AG20443 (cell line): ENCODE measurements at regions not wholly inside any gene's neighbourhood (a gene's known extent, or its start where the extent isn't known, plus 50 kb on each side); places are given as distances from the start of the nearest gene placed in this dataset.
A peak's percentile ranks its signal among the peaks of the same experiment; 100 is the strongest.
"Not testable (repeated sequence)": the region's sequence is repeated elsewhere in the genome, so short reads cannot be mapped to it uniquely, and the experiment has no call there.

Source experiments
- DNase-seq: peaks from one replicate; pipeline ENCODE4 v3.0.0; 2012; ENCODE audit warnings: low spot score, mixed read lengths

GRCh38 chr7:136117539-136117938 is 140.4 kb upstream of the MTPN start:
- no peak for DNase-seq

- no peak for DNase-seq
These were observed 139.0 kb upstream of the MTPN start for GRCh38 chr7:136116186-136116585.

DNA sequence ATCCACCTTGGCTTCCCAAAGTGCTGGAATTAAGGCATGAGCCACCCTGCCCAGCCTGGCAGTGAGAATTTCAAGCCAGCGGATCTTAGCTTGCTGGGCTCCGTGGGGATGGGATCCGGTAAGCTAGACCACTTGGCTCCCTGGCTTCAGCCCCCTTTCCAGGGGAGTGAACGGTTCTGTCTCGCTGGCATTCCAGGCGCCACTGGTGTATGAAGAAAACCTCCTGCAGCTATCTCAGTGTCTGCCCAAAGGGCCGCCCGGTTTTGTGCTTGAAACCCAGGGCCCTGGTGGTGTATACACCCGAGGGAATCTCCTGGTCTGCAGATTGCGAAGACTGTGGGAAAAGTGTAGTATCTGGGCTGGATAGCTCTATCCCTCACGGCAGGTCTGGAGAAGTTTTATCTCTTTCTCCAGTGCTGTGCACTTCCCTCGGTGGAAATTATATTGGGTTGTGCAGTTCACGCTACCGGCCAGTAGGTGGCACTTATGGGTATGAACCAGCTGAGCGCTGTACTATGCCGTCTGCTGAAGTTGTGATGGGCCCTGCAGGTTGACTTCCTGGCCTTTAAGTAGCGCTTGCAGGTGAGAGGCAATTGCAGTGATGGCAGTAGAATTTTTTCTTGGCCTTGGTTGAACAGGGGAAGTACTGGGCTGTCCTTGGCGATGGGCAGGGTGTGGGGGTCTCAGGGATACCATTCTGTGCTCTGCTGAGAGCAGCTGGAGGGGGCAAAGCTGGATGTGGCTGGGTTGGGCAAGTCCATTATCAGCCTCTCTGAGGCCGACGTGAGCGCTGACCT is 138.0 kb upstream of the MTPN start:
- DNase-seq, result peak; percentile 70

DNA sequence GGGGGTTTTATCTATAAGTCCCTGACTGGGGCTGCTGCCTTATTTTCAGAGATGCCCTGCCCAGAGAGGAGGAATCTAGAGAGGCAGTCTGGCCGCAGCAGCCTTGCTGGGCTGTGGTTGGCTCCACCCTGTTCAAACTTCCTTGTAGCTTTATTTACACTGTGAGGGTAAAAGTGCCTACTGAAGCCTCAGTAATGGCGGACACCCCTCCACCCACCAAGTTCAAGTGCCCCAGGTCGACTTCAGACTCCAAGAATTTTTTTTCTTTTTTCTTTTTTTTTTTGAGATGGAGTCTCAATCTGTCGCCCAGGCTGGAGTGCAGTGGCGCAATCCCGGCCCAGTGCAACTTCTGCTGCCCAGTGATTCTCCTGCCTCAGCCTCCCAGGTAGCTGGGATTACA is 137.3 kb upstream of the MTPN start:
- DNase-seq, result not testable (repeated sequence)

DNA sequence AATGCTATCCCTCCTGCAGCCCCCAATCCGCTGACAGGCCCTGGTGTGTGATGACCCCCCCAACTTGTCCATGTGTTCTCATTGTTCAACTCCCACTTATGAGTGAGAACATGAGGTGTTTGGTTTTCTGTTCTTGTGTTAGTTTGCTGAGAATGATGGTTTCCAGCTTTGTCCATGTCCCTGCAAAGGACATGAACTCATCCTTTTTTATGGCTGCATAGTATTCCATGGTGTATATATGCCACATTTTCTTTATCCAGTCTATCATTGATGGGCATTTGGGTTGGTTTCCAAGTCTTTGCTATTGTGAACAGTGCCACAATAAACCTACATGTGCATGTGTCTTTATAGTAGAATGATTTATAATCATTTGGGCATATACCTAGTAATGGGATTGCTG is 131.9 kb upstream of the MTPN start:
- DNase-seq, result not testable (repeated sequence)

GRCh38 chr7:136105191-136105590 is 128.0 kb upstream of the MTPN start:
- DNase-seq, result no peak

GRCh38 chr7:136104269-136104603 is 127.1 kb upstream of the MTPN start:
- DNase-seq, result no peak

DNA sequence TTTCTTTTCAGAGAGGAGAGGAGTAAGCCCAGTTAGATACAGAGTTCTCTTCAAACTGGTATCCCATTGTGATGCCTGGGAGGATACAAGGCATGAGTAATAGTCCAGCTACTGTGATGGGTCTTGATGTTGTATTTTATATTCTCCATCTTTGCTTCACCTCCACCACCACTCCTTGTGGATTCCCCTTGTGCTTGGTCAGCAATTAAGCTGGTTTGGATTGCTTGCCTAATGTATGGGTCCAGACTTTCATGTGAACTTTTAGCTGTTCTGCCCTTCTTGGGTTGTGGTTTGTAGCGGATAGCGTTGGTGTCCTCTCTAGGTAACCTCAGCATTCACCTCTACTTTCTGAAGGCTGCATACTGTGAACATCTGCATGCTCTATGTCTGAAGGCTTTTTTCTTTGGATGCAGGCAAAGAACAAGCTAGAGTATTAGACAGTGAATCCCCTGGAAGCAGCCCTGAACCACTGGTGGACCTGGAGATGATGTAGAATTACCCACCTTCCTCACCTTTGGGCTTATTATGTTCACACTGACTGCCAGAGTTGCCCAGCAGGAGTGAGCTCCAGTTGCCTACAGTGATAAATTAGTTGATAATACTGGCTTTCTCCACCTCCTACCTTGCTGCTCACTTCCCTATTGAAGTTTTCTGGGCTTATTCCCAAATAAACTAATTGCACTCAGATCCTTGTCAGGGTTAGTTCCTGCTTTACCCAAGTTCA is 126.5 kb upstream of the MTPN start:
- no peak for DNase-seq

DNA sequence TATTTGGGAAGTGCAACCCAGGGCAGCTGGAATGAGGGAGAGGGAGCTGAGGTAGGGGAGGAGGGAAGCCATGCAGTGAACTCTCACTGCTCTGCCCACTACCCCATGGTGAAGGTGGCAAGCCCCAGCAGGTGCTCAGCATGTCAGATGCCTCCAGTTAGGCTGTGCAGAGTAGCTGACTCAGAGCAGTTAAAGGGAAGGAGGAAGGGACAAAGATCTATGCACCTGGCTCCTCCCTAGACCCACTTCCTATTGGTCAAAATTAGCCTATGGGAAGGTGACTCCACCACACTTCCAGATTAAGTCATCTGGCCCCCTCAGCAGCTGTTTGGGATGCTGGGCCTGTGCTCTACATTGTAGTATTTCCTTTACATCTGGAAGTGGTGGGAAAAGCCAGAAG is 125.7 kb upstream of the MTPN start:
- no peak for DNase-seq

- DNase-seq, result not testable (repeated sequence)
These were observed 115.6 kb upstream of the MTPN start for GRCh38 chr7:136092714-136093113.

- no peak for DNase-seq
These were observed 110.7 kb upstream of the MTPN start for GRCh38 chr7:136087881-136088280.

- DNase-seq, result peak; percentile 88
These were observed 109.6 kb upstream of the MTPN start for GRCh38 chr7:136086712-136087111.

DNA sequence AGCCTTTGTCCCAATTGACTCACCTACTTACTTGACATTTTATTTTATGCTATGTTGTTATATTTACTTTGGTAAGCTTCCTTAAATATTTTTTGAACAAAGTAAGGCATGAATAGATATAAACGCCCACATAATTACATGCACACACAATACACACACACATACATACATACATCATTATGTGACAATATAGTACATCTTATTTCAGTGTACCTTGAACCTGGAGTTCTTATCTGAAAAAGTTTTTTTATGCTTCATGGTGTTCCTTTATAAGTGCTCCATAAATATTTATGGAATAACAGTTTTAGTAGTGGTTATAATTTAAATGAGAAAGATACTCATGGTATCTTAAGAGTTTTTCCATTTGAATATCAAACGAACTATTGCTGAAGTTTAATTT is 102.8 kb upstream of the MTPN start:
- no peak for DNase-seq

GRCh38 chr7:136079478-136079892 is 102.3 kb upstream of the MTPN start:
- no peak for DNase-seq

- DNase-seq, result no peak
These were observed 101.9 kb upstream of the MTPN start for GRCh38 chr7:136079066-136079465.

DNA sequence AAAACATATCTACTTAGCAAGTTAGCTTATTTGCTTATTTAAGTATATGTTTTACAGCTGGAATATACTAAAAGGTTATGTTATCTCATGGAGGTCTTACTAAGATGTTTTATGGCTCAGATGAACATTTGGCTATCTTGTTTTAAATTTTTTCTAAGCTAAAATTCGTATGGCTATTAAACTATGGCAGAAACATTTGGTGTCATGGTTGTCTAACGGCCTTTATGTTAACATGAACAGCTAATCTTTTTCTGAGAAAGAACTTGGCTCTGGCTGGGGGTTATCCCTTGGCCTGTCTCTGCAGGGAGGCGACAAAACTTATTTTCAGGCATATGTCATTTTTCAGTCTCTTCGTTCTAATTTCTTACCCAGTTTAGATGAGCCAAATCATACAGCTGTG is 101.5 kb upstream of the MTPN start:
- DNase-seq, result no peak

DNA sequence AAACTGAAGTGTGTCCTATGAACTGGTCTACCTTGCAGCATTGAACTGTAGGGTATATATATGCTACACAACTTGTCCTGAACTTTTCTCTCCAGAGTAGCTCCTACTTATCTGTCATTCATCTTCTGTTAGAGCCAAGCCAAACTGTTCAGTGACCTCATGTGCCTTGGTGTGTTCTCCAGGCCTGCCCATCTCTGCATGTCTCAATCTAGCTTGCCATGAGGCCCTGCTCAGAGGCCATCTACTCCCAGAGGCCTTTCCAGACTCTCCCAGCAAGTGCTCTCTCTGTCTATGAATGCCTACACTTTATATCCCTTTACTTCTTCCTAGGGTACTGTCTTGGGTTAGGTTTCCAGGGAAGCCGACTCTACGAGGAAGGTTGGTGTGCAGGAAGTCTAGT is 99.8 kb upstream of the MTPN start:
- DNase-seq, result no peak

DNA sequence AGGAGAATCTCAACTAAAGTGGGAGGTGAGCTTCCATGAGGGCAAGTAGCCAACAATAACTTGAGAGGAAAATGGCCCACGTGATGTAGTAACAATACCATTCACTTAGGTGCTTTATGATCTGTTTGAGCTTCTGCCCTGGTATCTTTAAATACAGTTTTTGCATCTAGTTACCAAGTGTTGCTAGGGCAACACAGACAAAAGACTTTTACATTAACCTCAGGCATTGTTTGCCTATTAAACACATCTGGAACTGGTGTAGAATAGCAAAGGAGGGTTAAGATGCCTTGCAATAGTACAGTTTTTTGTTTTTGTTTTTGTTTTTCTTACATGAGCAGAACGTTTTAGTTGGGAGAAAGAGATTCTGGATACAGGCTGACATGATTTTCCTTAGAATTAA is 97.7 kb upstream of the MTPN start:
- no peak for DNase-seq

GRCh38 chr7:136072447-136072846 is 95.3 kb upstream of the MTPN start:
- no peak for DNase-seq

GRCh38 chr7:136070736-136071505 is 93.8 kb upstream of the MTPN start:
- no peak for DNase-seq

DNA sequence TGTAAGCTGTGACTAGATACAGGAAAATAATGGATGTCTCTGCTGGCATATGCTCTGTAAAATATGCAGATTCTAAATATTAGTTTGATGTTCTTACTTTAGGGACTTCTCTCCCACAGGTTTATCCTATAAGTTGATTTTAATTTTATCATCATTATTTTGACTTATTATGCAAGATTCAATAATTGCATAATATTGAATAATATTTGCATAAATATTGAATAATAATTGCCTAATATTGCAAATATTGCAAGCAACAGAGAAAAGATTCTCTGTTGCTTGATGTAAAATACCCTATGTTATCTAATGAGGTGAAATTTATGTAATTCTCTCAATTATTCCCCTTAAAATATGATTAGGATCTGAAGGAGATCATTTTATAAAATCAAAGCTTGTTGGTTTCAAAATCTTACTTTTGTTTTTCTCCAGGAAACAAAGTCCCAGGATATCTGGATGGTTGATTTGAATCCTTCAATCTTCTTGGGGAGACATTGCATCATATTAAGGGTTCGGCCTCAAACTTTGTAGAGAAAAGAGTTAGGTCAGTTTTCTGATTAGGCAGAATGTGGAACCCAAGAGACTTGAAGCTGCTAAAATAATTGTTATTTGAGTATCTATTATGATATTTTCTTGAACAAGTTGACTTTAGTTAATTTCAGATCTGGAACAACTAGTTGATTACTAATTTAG is 92.8 kb upstream of the MTPN start:
- no peak for DNase-seq

DNA sequence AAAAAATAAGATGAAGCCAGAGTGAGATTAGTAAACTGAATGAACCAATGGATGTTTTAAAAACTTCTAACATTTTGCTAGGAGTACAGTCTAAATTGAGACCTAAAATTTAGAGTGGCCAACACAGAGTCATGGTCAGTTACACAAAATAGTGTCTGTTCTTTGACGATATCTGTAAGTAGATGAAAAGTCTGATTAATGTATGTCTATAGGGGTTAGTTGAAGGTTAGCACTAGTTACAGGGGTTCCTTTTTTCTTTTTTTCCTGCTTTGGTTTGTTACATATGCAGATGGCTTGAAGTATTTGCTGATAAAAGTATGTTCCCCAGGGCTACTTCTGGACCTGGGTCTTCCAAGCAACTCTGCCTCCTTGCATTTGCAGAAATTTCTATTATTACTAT is 90.1 kb upstream of the MTPN start:
- no peak for DNase-seq
